TTC549 (cell line): ENCODE measurements at regions not wholly inside any gene's neighbourhood (a gene's known extent, or its start where the extent isn't known, plus 50 kb on each side); places are given as distances from the start of the nearest gene placed in this dataset.

Experiments
- FAIRE-seq: peaks from 2 replicates; lab custom pipeline; 2012; peaks lifted over from hg19 to GRCh38; lab: Jason Lieb, UNC

- no peak for FAIRE-seq
Observed at GRCh38 chr9:79222483-79222882, 349.3 kb upstream of the TLE4 start.

DNA sequence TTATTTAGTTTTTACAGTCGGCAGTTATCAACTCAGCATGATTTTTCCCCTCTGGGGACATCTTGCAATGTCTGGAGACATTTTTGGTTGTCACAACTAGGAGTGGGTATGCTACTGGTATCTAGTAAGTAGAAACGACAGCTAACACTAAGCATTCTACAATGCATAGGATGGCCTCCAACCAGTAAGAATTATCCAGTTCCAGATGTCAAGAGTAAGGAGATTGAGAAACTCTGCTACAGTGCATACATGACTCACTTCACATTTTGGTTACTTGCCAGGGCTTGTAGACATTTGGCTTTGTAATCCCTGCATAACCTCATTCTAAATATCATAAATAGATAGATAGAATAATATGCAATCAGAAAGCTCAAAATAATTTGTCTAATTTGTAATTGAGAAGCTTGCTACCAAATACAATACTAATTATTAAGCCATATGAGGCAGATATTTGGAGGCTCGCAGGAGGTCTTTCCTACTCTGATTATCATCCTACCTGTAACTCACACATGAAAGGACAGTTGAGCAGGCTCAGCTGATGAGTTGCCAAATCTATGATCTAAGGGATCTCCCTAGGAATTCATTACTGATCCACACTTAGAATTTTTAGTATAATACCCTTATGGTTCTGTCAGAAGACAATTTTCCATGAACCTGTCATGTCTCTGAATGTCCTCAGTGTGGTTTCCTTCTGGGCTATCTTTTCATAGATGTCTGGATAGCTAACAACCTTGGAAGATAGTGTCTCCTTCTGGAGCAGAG lies 346.9 kb upstream of the TLE4 start:
- FAIRE-seq = no peak

DNA sequence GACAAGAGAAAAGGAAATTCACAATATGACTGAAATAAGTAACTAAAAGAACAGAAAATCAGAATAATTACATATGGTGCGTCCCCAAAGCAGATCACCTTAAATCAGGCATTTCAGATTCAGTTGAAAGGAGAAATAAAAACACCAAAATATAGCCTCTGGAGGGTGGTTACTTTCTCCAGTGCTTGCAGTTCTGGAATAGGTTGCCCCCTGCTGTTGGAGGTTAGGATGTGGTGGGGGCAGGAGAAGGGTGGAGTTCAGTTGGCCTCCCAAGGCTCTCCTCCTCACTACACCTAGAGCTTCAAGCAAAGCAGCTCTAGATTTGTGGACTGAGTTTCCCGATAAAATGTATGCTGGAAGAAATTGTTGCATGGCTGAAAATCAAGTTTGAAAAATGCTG lies 338.2 kb upstream of the TLE4 start:
- no peak for FAIRE-seq

- no peak for FAIRE-seq
Observed at GRCh38 chr9:79236466-79236865, 335.3 kb upstream of the TLE4 start.

DNA sequence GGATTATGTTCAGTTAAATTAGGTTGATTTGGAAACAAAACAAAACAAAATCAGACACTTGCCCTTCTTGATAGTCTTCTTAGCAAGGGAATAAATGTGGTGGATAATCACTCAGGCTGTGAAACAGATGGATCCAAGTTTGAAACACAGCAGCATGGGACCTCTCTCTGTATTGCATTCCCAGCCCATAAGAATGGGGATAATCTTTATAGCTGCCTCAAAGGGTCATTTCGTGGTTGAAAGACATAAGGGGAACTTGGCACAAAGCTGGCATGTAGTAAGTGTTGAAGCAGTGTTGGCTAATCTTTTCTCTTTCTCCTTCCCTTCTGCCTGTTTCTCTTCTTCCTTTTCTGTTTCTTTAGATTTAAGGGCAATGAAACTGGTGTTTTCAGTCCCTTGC lies 333.9 kb upstream of the TLE4 start:
- FAIRE-seq = no peak

GRCh38 chr9:79240774-79241173 lies 331.0 kb upstream of the TLE4 start:
- FAIRE-seq = no peak

GRCh38 chr9:79242489-79242888 lies 329.3 kb upstream of the TLE4 start:
- no peak for FAIRE-seq

DNA sequence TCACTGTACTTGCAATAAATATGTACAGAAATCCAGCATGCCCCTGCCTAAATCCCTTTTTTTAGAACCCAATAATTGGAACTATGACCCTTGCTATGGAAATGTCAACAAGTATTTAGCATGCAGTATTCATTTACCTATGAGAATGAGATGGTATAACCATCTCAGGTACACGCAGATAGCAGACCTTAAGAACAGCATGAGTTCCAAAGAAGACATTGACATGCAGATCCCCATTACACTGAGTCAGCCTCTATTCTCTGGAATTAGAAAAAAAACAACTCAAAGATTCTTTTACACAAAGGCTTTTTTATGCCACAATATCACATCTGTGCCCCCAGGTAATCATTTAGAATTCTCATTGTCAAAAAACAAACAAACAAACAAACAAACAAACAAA lies 325.6 kb upstream of the TLE4 start:
- no peak for FAIRE-seq

- FAIRE-seq = no peak
Observed at GRCh38 chr9:79247021-79247420, 324.7 kb upstream of the TLE4 start.

GRCh38 chr9:79250806-79251205 lies 321.0 kb upstream of the TLE4 start:
- FAIRE-seq = no peak

DNA sequence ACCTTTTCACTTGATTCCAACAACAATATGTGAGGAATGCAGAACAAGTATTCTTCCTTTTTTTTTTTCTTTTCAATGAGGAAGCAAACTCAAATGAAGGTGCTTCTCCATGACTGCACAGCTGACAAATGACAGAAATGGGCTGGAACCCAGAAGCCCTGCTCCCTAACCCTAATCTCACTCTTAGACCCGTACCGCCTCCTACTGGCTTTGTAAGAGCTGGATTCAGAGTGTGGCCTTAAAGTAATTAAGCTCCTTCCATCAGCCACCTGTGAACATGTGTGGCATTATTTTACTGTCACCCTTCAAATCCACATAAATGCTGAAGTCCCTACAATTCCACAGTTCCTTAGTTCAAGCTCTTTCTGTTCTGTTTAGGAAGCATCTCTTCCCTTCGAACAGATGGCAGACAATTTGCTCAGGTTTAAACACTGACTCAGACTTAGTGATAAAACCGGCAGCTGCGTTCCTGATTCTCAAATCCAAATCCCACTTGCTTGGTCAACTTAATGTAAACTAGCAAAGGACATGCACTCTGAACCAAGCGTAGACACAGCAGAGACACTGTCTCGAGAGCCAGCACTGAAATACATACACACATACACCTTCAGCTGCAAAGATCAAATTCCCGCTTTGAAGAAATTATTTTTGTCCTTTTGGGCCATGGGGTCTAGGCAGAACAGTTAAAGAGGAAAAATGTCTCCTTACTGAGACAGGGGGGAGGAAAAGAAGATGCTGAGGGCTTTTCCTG lies 316.7 kb upstream of the TLE4 start:
- no peak for FAIRE-seq

- no peak for FAIRE-seq
Observed at GRCh38 chr9:79255651-79256260, 316.0 kb upstream of the TLE4 start.

GRCh38 chr9:79256691-79257213 lies 315.0 kb upstream of the TLE4 start:
- FAIRE-seq = no peak

- no peak for FAIRE-seq
Observed at GRCh38 chr9:79257228-79257781, 314.5 kb upstream of the TLE4 start.

GRCh38 chr9:79257790-79258351 lies 313.9 kb upstream of the TLE4 start:
- FAIRE-seq = no peak

- no peak for FAIRE-seq
Observed at GRCh38 chr9:79259858-79260257, 311.9 kb upstream of the TLE4 start.

GRCh38 chr9:79263628-79264027 lies 308.1 kb upstream of the TLE4 start:
- no peak for FAIRE-seq

DNA sequence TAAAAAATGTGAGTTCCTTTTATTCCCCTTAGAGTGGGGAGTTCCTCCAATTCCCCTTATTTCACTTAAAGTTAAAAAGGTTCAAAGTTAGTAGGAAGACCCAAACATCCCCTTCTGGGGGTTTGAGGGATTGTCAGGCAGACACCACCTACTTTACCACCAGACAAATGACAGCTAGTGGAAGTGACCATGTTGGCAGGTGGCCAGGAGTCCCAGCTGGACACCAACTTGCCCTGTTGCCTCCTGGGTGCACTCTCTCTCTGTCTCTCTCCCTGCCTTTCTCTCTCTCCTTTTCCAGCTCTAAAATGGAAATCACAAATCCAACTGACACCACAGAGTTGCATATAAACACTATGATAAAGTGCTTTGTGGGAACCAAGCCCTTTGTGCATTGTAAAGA lies 307.7 kb upstream of the TLE4 start:
- no peak for FAIRE-seq

DNA sequence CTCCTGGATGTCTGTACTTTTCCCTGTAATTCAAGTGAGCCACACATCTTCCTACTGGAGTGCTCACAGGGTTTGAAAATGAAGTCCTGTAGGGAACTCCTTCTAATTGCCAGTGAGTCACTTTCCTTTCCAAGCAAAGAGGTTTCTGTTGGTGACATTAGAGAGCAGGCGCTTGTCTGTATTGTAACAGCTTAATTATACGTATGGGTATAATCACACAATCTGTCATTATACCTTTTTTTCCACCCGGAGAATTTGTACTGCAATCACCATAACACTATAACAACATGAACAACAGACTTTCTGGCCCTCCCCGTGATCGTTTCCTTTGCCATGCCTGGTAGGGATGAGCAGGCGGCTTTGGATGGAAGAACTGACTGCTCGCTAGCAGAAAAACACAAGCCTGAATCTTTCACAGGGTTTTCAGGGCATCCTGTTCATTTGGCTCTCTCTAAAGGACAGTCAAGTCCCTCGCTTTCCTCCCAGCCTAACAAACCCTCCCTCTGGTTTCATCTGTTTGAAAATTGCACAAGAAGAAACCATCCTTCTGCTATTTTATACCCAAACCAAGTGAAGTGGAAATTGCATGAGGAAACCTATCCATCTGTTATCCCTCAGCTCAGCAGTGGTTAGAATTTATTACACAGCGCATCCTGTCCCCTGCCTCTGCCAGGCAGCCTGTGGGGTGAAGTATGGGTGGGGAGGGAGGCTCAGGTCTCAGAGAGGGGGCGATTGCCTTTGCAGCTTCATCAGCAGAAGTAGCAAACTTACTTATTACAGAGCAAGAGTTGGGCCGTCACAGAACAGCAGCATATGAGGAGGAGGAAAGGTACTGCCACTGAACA lies 307.0 kb upstream of the TLE4 start:
- no peak for FAIRE-seq

DNA sequence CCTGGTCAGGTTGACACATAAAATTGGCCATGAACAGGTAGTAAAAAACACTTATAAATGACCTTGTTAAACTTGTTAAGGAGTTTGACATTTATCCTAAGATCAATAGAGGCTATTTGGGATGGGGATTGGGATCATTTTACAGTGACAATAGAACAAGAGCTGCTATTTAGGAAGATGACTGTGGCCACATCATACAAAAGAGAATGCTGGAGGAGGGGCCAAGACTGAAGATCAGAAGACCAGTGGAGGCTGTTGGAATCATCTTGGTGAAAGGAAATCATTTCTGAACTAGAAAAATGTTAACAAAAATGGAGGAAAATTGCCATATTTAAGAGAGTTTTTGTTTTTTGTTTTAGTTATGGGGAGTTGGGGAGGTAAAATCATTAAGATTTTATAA lies 304.8 kb upstream of the TLE4 start:
- FAIRE-seq = no peak

DNA sequence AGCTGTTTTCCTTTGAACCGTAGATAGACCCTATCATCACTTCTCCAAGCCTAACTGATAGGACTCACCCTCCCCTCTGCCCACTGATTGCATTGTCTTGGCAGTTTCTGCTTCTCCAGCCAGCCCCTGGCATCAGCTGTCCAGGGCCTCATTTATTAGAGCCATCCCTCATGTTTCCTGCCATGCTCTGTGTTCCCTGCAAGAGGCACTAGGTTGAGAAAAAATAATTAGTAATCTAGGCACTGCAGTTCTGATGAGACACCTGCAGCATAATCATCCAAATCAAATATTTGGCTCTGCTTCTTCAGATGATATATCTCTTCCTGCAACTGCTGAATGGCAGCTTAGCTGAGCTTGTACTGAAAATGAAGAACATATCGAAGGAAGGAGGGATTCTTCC lies 303.0 kb upstream of the TLE4 start:
- no peak for FAIRE-seq

DNA sequence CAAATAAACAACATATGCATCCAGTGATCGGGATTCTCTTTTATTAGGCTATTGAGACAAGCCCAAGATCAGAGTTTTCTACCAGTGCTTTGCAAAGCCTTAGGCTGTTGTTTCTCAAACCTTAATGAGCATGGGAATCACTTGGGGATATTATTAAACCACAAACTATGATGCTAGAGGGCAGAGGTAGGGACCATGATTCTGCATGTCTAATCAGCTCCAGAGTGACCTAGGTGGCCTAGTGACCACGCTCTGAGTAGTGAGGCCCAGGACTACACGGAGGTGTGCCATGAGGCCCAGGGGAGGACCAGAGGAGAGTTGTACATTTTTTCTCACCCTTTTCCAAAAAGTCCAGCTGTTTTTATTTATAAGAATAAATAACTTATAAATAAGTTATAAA lies 298.5 kb upstream of the TLE4 start:
- FAIRE-seq = no peak
